ENCODE measurements at regions not wholly inside any gene's neighbourhood (a gene's known extent, or its start where the extent isn't known, plus 50 kb on each side); places are given as distances from the start of the nearest gene placed in this dataset.

DNA sequence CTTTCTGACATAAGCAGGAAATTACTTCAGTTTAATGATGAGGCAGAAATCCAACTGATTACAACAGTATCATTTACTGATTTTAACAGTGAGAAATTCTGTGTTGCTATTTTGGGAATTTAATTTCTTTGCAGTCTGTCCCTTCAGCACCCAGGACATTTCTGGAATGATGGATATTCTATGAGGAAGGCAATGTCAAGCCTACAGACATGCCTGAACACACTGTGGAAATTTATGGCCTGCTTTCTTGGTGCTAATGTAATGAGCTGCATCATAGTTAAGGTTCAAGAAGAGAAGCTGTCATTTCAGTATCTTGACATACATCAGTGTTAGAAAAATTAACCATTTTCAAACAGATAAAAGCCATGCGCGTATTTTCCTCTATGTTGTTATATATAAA lies 87.7 kb downstream of the SLITRK1 start:
- TF ChIP-seq, protein P1, sequence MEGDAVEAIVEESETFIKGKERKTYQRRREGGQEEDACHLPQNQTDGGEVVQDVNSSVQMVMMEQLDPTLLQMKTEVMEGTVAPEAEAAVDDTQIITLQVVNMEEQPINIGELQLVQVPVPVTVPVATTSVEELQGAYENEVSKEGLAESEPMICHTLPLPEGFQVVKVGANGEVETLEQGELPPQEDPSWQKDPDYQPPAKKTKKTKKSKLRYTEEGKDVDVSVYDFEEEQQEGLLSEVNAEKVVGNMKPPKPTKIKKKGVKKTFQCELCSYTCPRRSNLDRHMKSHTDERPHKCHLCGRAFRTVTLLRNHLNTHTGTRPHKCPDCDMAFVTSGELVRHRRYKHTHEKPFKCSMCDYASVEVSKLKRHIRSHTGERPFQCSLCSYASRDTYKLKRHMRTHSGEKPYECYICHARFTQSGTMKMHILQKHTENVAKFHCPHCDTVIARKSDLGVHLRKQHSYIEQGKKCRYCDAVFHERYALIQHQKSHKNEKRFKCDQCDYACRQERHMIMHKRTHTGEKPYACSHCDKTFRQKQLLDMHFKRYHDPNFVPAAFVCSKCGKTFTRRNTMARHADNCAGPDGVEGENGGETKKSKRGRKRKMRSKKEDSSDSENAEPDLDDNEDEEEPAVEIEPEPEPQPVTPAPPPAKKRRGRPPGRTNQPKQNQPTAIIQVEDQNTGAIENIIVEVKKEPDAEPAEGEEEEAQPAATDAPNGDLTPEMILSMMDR (IDR thresholded peaks at IDR 0.05), result no peak
- TF ChIP-seq EZH2 (IDR thresholded peaks at IDR 0.05; ENCODE audit: borderline replicate concordance, insufficient read depth, low read depth, low read length, poor library complexity, severe bottlenecking), result no peak
